Fibroblast of mammary gland (primary cell): ENCODE measurements at regions not wholly inside any gene's neighbourhood (a gene's known extent, or its start where the extent isn't known, plus 50 kb on each side); places are given as distances from the start of the nearest gene placed in this dataset.
"Not testable (repeated sequence)": the region's sequence is repeated elsewhere in the genome, so short reads cannot be mapped to it uniquely, and the experiment has no call there.

Source experiments
- DNase-seq: peaks from one replicate; pipeline ENCODE4 v3.0.0-alpha.2; 2010; ENCODE audit warnings: low read depth
- H3K4me3 ChIP-seq: 2 replicates; pipeline ENCODE4 v1.5.1; 2011; ENCODE audit warnings: low read depth, mild to moderate bottlenecking, low read length, moderate library complexity; ENCODE audit not compliant: control insufficient read depth
- TF ChIP-seq, protein P1 (sequence below): conservative IDR thresholded peaks from 2 replicates; pipeline ENCODE4 v1.5.1; 2011; ENCODE audit warnings: low read depth, low read length, inconsistent platforms; ENCODE audit not compliant: control insufficient read depth, insufficient read depth

DNA sequence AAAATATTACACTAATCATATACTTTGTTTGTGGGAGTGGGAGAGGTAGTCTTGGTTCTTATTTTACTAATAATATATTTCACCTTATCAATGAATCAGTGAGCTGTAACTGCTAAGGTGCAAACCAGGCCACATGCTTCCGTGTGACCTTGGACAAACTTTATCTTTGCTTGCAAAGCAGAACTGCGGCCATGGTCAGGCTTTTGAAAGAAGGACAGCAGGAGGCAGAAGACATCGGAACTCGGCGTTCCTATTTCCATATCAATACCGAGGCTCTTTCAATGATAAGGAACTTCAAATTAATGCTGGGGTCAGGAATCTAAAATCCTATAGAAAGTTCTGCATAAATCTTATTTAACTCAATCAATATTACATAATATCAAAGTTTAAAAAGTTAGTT, 491.9 kb upstream of the PFKP start:
- H3K4me3 ChIP-seq, result no peak overlapping the region
- DNase-seq, result no peak
- TF ChIP-seq, protein P1, sequence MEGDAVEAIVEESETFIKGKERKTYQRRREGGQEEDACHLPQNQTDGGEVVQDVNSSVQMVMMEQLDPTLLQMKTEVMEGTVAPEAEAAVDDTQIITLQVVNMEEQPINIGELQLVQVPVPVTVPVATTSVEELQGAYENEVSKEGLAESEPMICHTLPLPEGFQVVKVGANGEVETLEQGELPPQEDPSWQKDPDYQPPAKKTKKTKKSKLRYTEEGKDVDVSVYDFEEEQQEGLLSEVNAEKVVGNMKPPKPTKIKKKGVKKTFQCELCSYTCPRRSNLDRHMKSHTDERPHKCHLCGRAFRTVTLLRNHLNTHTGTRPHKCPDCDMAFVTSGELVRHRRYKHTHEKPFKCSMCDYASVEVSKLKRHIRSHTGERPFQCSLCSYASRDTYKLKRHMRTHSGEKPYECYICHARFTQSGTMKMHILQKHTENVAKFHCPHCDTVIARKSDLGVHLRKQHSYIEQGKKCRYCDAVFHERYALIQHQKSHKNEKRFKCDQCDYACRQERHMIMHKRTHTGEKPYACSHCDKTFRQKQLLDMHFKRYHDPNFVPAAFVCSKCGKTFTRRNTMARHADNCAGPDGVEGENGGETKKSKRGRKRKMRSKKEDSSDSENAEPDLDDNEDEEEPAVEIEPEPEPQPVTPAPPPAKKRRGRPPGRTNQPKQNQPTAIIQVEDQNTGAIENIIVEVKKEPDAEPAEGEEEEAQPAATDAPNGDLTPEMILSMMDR, result no peak

DNA sequence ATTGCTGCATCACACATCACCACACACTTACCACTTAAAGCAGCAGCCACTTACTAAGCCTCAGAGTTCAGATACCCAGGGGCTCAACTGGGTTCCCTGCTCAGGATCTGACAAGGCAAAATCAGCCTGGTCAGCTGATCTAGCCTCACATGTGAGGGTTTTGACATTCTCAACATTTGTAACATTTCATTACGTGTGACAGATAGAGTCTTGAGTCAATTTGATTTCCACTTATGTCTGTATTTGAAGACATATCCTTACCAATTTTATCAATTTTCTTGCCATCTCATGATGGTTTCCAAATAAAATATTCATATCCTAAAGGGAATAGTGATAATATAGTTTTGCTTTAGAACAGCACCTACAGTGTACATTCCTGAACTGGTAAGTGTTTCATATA, 494.7 kb upstream of the PFKP start:
- TF ChIP-seq, protein P1, result no peak
- DNase-seq, result no peak
- H3K4me3 ChIP-seq, result no peak overlapping the region

DNA sequence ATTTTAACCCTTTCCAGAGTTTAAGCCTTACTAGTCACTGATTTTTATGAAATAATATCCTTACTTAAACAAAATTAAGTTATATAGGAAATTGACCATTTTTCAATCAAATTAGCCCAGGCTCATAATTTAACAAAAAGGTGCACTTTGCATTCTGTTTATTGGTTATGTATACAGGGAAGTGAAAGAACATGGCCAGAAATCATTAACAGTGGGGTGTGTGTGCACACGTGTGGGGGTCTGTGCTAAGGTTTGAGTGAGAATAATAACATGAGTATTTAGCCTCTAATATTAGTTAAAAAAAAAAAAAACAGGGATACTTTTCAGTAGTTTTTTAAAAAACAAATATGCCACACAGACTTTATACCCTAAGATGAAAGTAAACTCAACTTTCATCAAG, 510.5 kb upstream of the PFKP start:
- no peak for DNase-seq
- no peak overlapping the region for H3K4me3 ChIP-seq
- TF ChIP-seq, protein P1, result no peak

DNA sequence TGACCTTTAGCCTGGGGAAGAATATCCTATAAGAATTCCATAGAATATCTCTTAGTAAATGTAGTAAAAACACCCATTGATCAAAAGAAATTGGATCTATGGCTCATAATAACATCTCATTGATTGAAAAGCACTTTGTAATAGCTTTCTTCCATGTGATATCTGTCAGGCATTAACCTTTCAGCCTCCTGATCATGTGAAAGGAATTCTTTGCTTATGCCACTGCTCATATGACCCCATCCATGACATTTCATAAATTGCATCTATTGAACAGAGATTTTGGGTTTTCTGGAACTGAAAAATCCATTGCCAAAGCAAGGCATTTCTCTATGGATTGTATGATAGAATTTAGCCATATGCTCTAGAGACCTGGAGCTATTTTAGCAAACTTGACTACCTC, 519.3 kb upstream of the PFKP start:
- H3K4me3 ChIP-seq, result no peak overlapping the region
- TF ChIP-seq, protein P1, result no peak
- DNase-seq, result no peak

DNA sequence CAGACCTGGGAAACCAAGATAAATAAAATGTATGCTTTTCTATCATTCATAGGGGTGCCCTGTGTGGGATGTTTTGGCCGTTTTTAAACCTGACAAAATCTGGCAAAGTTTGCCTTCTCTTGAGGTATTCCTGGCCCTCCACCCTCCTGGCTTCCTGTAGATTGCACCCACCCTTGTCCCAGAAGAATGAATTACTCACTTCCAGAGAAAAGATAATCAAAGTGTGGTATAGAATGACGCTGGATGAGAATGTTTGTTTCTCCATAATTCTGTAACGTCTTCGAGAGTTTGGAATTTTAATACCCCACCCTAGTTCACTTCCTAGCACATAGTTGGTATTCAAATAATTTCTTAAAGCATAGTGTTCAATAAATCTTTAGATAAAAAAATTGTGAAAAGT, 519.7 kb upstream of the PFKP start:
- H3K4me3 ChIP-seq, result no peak overlapping the region
- no peak for DNase-seq
- TF ChIP-seq, protein P1, result no peak

DNA sequence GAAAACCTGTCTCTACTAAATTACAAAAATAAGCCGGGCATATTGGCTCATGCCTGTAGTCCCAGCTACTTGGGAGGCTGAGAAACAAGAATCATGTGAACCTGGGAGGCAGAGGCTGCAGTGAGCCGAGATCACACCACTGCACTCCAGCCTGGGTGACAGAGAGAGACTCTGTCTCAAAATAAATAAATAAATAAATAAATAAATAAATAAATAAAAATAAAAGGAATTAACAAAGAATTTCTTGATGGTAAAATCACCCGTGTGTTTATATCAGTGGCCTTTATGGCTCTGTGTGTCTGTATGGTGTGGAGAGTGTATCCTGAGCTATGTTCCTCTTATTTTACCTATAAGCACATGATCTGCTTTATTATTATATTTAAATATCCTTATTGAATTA, 520.5 kb upstream of the PFKP start:
- not testable (repeated sequence) for DNase-seq, H3K4me3 ChIP-seq

DNA sequence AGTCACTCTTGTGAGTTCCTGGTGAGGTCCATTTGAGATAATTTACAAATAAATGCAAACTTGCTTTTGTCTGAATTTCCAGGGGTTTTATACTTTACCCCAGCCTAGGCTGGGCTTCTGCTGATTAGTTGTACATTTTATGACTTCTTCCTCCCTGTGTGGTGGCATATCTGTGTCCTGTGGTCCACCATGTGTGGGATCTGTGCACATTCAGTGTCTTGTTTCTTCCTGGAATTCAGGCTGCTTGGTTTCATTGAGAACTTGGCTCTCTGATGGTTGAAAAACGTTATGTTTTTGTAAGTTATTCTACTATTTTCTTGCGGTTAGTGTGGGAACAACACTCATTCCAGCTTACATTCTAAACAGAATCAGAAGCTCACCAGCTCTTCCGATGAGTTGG, 523.4 kb upstream of the PFKP start:
- no peak overlapping the region for H3K4me3 ChIP-seq
- TF ChIP-seq, protein P1, result no peak
- DNase-seq, result no peak
